Right lung (tissue), 2 donors: ENCODE measurements at regions not wholly inside any gene's neighbourhood (a gene's known extent, or its start where the extent isn't known, plus 50 kb on each side); places are given as distances from the start of the nearest gene placed in this dataset.

Source experiments
- DNase-seq, 2 donors: peaks; one replicate each; pipeline ENCODE4 v3.0.0-alpha.2; 2013

- no peak for DNase-seq
Measured at GRCh38 chr7:41633690-41634089, 69.2 kb downstream of the INHBA start.

DNA sequence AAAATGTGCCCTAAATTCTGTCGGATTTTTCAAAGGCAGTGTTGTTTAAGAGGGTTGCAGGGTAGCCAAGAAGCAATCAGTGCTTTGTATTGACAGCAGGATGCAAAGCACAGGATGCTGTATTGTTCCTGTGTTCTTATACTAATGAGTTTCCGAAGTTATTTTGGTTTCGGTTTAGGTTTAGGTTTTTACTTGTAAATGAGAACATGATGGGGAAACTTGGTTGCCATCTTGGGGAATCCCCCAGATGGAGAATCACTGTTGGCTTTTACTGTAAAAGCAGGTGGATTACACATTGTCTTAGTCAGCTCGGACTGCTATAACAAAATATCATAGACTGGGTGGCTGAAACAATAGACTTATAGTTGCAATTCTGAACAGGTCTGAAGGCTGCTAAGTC, 72.1 kb downstream of the INHBA start:
- no peak for DNase-seq

DNA sequence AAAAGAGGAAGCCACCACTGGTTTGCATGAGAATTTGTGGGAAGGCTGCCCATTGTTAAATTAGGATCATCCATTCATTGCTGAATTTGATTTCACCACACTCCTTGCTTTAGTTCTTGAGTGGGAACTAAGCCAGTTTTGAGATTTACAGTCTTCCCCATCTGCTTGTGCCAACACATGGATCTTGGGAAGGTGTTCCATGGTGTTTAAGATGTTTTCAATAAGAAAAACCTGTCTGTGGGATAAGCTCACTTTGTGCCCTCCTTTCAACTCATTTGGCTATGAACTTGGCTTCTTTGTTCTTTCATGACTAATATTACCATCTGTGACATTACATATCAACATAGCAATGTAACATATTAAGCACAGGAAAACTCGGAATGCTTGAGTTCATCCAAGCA, 73.2 kb downstream of the INHBA start:
- no peak for DNase-seq

- DNase-seq = no peak
Measured at GRCh38 chr7:41628901-41629300, 74.0 kb downstream of the INHBA start.

- DNase-seq = no peak
Measured at GRCh38 chr7:41627645-41628298, 75.1 kb downstream of the INHBA start.

DNA sequence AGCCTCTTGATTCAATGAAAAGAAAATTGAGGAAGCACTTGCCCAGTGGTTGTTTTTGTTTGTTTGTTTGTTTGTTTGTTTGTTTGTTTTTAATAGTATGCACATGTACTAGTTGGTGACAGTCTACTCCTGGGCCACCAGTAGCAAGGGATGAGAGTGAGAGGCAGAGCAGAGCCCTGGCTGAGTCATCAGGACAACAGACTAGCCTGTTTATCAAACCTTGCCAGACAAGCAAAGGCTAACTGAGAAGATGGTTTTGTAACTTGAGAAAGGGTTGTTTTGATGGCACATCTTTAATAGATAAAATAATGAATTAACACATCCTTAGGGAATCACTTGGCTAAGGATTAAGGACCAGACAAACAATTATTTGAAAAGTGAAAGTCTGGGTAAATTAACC, 78.1 kb downstream of the INHBA start:
- no peak for DNase-seq

DNA sequence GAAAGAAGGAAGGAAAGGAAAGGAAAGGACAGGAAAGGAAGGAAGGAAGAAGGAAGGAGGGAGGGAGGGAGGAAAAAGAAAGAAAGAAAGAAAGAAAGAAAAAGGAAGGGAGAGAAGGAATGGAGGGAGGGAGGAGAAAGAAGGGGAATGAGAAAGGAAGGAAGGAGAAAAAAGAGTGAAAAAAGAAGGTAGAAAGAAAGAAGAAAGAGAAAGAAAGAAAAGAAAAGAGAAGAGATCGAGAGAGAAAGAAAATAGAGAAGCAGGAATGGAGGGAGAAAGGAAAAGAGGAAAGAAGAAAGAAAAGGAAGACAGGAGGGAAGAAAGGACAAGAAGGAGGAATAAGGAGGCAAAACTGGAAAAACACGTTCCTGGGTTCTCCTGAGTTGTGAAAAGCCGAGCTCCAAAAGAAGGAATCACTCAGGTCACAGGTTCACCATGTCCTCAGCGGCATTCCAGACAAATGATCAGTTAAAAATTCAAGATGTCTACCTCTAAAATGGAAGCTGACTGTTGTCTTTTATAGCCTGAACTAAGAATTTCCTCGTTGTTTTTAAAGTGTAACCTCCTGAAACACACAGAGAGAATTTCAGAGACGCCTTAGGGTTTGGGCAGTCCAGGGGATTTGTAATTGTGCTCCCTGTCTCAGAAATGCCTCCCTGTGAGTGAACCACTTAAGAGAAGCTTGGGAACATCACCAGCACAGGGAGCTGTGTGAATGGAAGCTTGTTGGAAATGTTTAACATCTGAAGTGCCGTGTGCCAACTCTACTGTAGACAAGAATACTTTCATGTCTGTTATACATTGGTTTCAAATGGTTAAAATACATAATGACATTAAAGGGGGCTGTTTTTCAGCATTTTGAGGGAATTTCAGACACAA, 80.7 kb downstream of the INHBA start:
- no peak for DNase-seq

DNA sequence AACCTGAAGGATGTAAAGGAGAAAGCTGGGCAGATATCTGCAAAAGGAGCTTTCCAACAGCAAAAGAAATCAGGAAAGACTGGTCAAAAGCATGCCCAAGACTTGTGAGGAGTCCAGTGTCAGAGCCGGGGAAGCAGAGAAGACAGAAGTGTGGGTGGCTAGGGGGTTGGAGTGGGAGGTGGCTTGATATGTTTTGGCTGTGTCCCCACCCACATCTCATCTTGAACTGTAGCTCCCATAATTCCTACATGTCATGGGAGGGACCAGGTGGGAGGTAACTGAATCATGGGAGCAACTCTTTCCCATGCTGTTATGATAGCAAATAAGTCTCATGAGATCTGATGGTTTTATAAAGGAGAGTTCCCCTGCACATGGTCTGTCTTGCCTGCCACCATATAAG, 84.9 kb downstream of the INHBA start:
- no peak for DNase-seq

DNA sequence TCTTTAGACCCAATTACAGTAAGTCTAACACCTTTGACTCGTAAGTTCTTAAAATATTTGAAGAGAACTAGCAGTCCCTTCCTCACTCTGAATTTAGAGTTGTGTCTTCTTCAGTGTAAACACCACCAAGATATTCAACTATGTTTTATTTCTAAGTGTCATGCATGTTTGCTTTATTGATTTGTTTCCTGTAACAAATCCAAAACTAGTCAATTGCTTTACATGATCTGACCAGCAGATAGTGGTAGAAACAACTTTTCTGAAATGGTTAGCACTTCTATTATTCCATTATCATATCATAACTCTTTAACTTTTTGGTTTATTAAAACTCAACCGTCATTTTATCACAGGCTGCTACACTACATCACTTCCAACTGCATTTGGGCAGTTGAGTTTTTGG, 90.1 kb downstream of the INHBA start:
- DNase-seq = no peak

- DNase-seq = no peak
Measured at GRCh38 chr7:41612386-41612785, 90.5 kb downstream of the INHBA start.

GRCh38 chr7:41608447-41608846, 94.4 kb downstream of the INHBA start:
- DNase-seq = no peak

DNA sequence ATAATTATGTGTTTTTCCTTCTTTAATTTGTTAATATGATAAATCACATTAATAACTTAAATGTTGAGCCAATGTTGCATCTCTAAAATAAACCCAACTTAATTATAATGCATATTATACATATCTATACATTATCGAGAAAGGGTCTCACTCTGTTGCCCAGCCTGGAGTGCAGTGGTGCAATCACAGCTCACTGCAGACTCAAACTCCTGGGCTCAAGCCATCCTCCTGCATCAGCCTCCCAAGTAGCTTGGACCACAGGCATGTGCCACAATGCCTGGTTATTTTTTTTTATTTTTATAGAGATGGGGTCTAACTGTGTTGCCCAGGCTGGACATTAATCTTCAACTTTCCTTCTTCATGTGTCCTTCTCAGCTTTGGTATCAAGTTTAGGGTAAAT, 98.9 kb downstream of the INHBA start:
- DNase-seq = no peak

- no peak for DNase-seq
Measured at GRCh38 chr7:41599760-41600159, 103.1 kb downstream of the INHBA start.

DNA sequence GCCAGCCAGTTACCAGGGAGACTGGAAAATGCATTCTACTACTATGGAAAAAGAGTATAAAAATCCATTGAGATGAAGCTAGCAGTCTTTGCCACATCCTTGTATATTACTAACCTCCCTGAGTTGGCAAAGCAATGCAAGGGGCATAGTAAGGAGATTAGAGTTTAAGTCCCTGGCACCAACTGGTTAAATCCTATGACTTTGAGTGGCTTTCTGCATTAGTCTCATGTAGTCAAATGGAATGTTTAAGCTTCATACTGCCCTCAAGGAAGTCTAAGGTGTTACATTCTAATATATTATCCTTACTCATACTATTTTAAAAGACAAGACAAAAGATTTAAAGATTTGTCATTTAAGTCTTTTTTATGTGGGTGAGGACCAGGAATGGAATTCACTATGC, 110.1 kb downstream of the INHBA start:
- no peak for DNase-seq

DNA sequence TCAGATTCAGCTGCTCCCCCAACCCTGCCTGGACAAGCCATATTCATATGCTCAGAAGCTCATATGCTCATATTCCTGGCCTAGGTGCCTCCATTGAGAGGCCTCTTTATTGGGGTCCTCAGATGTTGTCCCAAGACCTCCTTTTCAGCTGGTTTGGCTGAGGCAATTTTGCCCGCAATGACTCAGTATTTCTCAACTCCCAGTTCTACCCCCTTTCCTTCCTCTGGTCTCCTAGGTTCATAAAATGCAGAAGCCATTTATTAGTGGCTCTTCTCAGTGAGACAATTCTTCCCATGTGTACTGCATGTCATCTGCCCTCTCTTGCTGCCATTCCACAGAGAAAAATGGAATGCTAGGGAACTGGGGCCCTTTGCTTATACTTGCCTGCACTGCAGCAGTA, 110.7 kb downstream of the INHBA start:
- DNase-seq = no peak

GRCh38 chr7:41590986-41591385, 111.9 kb downstream of the INHBA start:
- no peak for DNase-seq

DNA sequence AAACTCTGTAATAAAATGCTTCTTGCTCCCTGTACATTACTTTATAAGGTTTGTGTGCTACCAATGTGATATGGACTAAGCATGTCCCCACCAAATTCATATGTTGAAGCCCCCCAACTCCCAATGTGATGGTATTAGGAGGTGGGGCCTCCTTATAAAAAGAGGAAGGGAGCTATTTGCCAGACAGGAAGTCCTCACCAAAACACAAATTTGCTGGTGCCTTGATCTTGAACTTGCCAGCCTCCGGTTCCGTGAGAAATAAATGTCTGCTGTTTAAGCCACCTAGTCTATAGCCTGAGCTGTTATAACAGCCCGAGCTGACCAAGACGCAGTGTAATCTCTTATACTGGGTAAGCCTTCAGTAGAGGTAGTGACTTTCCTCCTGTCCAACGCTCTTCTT, 114.5 kb downstream of the INHBA start:
- no peak for DNase-seq

- DNase-seq = no peak
Measured at GRCh38 chr7:41586931-41587640, 115.8 kb downstream of the INHBA start.

DNA sequence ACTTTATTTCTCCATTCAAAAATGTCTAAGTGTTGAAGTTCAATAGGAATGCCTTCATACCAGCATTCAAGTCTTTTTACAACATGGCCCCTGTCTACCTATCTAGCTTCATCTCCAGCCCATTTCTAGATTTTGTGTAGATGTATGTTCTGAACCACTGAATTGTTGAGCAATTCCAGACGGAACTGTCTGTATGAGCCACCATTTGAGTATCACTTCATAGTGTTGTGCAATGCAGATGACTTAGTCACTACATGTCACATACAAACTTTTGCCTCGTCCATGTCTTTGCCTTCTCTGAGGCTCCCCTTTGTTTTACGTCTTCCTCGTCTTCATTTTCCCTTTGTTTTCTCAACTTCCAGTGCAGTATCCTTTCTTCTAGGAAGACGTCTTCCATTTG, 118.1 kb downstream of the INHBA start:
- DNase-seq = no peak

GRCh38 chr7:41582116-41582515, 120.8 kb downstream of the INHBA start:
- no peak for DNase-seq

GRCh38 chr7:41581041-41581440, 121.8 kb downstream of the INHBA start:
- DNase-seq = no peak

DNA sequence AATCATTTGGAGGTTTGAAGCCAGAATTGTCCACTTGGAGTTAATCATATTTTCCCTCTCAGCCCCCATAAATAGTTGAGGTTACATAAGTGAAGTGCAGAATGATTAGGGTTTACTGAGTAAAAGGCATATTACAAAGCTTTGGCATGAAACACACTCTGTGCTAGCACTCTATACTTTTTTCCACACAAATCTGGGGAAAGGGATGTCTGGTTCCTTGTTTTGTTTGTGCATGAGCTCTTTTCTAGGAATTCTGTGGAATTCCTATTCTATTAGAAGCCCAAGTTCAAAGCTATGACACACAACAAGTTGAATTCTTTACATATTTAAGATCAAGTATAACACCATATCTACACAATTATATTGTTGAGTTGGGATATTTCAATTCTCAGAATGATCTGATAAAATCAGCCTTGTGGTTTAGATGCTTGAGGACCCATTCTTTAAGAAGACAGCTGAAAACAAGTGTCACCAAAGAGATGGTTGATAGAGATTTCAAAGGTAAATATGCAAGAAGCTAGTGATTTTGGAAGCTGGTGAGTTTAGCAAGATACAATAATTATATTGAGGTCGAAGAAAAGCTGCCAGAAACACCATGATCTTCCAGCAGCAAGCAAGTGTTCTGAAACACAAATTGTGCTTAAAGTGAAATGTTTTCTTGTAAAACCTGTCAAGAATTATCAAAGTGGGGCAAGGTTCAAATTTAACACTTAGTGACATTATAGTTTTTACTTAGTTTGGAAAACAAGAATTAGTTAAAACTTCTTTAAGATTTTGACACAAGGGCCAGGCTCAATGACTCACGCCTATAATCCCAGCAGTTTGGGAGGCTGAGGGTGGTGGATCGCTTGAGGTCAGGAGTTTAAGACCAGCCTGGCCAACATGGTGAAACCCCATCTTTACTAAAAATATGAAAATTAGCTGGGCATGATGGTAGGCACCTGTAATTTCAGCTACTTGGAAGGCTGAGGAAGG, 122.6 kb downstream of the INHBA start:
- DNase-seq = no peak
